Spleen (tissue), 11 donors: ENCODE measurements at regions not wholly inside any gene's neighbourhood (a gene's known extent, or its start where the extent isn't known, plus 50 kb on each side); places are given as distances from the start of the nearest gene placed in this dataset.

Experiments used
- DNase-seq: peaks from one replicate; pipeline ENCODE4 v3.0.0-alpha.2; 2020
- H3K27ac ChIP-seq, 8 donors: fragments of 200-600 bp; sonication (generic) in 7 of 8; 1 replicate in 4 of 8; 2 replicates in 4 of 8; pipeline versions ENCODE4 v1.5.0 to v1.8.0; 2016 to 2021; ENCODE audit warnings: inconsistent platforms in 4 of 8, mild to moderate bottlenecking in 4 of 8, moderate library complexity in 1 of 8
- H3K27me3 ChIP-seq, 7 donors: fragments of 200-600 bp; sonication (generic) in 6 of 7; replicated peaks in 1 of 7; 1 replicate in 4 of 7; 2 replicates in 3 of 7; pipeline versions ENCODE4 v1.5.0 to v1.8.0; 2016 to 2021; ENCODE audit warnings: inconsistent platforms in 3 of 7, mild to moderate bottlenecking in 1 of 7
- H3K36me3 ChIP-seq, 6 donors: fragments of 200-600 bp; sonication (generic) in 5 of 6; 1 replicate in 4 of 6; 2 replicates in 2 of 6; pipeline versions ENCODE4 v1.5.0 to v1.8.0; 2016 to 2021; ENCODE audit warnings: inconsistent platforms in 2 of 6
- H3K4me1 ChIP-seq, 6 donors: fragments of 200-600 bp; sonication (generic) in 5 of 6; 1 replicate in 3 of 6; 2 replicates in 3 of 6; pipeline versions ENCODE4 v1.5.0 to v1.8.0; 2016 to 2021; ENCODE audit warnings: inconsistent platforms in 3 of 6
- H3K4me3 ChIP-seq, 8 donors: fragments of 200-600 bp; sonication (generic) in 7 of 8; 1 replicate in 4 of 8; 2 replicates in 4 of 8; pipeline versions ENCODE4 v1.5.0 to v1.8.0; 2016 to 2021; ENCODE audit warnings: inconsistent platforms in 4 of 8, mild to moderate bottlenecking in 4 of 8, moderate library complexity in 2 of 8
- H3K9me3 ChIP-seq, 8 donors: fragments of 200-600 bp; sonication (generic) in 7 of 8; 1 replicate in 4 of 8; 2 replicates in 4 of 8; pipeline versions ENCODE4 v1.5.0 to v1.8.0; 2016 to 2021; ENCODE audit warnings: inconsistent platforms in 4 of 8
- POLR2A ChIP-seq, 3 donors: fragments of 450-650 bp; IDR thresholded peaks; one replicate each; pipeline ENCODE4 v1.5.1; 2017; ENCODE audit warnings: antibody characterized with exemption in 3 of 3, mild to moderate bottlenecking in 1 of 3
- POLR2AphosphoS5 ChIP-seq, 3 donors: sonication (generic); formaldehyde crosslinking; IDR thresholded peaks; one replicate each; pipeline ENCODE4 v1.5.1; 2017; ENCODE audit warnings: antibody characterized with exemption in 3 of 3
- WGBS, 5 donors: extraction: QIAGEN DNeasy Blood & Tissue Kit in 3 of 5; methylation state at CpG; one replicate each; pipeline versions ENCODE4 v1.1.5 to v1.1.7; 2013 to 2018; 5-methylcytosine and 5-hydroxymethylcytosine counted together
- intact Hi-C: fragments of 100-400 bp; cut with DNase I; formaldehyde crosslinking; loops from one replicate; pipeline ENCODE4 v1.15.0; 2023; ENCODE audit warnings: low total_unique reads
- TF ChIP-seq, protein P1 (sequence below), 11 experiments: fragments of 200-600 bp in 7 of 11; fragments of 450-650 bp in 4 of 11; sonication (generic) in 4 of 11; IDR thresholded peaks in 8 of 11; conservative IDR thresholded peaks in 3 of 11; 1 replicate in 7 of 11; 2 replicates in 4 of 11; pipeline versions ENCODE4 v1.4.0 to v1.8.0; 2016 to 2021; ENCODE audit warnings: antibody characterized with exemption in 11 of 11, inconsistent platforms in 4 of 11, mild to moderate bottlenecking in 1 of 11
- donor health status: healthy with polysubstance abuse.
- donor health status: DM: no; HTN: no; CAD: no; lungs with moderate emphysema.
- donor health status: DM: no; HTN: no; CAD: no.
- donor health status: Bipolar disorder and iron deficiency.
- donor health status: healthy.
- donor health status: DM: no; HTN: no; CAD: no.
- donor health status: DM: yes; HTN: yes; CAD: no.

DNA sequence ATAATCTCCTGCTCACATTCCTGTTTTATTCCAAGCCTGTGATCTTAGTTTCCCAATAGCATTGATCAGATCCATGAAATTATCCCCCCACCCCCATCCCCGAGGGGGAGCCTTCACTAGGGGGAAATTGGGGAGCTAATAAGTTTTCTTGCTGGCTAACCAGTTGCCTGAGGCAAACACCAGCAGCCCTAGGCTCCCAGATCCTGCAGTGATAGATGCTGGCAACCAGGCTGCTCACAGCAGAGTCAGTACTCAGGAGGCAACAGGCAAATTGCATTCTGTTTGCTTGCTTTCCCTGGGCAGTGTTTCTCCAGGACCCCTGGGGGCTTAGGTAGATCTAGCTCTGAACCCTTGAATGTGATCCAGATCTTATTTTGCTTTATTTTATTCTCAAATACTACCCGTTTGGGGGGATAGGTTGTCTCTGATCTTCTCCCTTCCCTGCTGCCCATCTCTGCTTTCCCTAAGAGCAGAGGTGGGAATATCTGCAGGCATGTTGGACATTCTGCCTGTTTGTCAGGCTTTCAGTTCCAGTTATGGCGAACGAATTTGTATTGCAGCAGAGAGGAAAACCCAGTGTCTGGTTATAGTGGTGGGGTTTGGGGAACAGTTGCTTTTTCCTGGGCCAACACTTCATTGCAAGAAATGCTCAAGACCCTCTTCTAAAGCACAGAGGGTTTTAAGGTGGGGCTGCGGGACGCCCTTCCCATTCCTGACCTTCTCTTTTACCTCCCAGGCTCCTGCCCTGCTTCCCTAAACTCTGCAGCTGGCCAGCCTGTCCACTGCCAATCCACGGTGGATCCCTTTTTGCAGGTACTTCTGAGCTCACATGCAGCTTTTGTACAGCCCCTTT is 289.8 kb upstream of the PLXNA2 start:
- no peak for TF ChIP-seq POLR2AphosphoS5 (IDR thresholded peaks at IDR 0.05)
- TF ChIP-seq, protein P1, sequence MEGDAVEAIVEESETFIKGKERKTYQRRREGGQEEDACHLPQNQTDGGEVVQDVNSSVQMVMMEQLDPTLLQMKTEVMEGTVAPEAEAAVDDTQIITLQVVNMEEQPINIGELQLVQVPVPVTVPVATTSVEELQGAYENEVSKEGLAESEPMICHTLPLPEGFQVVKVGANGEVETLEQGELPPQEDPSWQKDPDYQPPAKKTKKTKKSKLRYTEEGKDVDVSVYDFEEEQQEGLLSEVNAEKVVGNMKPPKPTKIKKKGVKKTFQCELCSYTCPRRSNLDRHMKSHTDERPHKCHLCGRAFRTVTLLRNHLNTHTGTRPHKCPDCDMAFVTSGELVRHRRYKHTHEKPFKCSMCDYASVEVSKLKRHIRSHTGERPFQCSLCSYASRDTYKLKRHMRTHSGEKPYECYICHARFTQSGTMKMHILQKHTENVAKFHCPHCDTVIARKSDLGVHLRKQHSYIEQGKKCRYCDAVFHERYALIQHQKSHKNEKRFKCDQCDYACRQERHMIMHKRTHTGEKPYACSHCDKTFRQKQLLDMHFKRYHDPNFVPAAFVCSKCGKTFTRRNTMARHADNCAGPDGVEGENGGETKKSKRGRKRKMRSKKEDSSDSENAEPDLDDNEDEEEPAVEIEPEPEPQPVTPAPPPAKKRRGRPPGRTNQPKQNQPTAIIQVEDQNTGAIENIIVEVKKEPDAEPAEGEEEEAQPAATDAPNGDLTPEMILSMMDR (IDR thresholded peaks at IDR 0.05 in 8 of 11, conservative IDR thresholded peaks at IDR 0.05 in 3 of 11) = no peak
- TF ChIP-seq POLR2A (IDR thresholded peaks at IDR 0.05) = no peak
- intact Hi-C loops = no loop called here
- H3K4me3 ChIP-seq = no peak overlapping the region
- no peak for DNase-seq
- H3K9me3 ChIP-seq = no peaks in the 10 kb centered on the region
- H3K27me3 ChIP-seq = peaks cover 0 to 50% (median 0%) of the 10 kb centered on the region in 7 donors
- H3K36me3 ChIP-seq = no peaks in the 10 kb centered on the region
- H3K4me1 ChIP-seq = no peaks in the 10 kb centered on the region
- WGBS, 5 donors = 73 to 87% (median 80%) methylated on average over 7 of the region's 7 CpGs
- H3K27ac ChIP-seq = no peak overlapping the region

DNA sequence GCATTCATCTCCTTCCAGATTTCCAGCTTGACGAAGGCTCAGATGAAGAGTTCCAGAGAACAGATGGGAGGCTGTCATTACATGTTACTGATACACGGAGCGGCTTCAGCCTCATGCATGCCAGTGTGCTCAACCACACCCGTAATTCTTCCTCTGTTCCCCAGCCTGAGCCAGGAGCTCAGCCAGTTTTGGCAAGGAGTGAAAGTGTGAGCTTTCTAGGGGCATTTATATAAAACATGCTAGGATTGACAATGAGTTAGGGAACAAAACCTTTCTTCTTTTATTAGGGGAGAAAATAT is 290.4 kb upstream of the PLXNA2 start:
- no peaks in the 10 kb centered on the region for H3K36me3 ChIP-seq
- no peak for DNase-seq
- no peak overlapping the region for H3K27ac ChIP-seq
- no peaks in the 10 kb centered on the region for H3K4me1 ChIP-seq
- no peaks in the 10 kb centered on the region for H3K9me3 ChIP-seq
- no peak overlapping the region for H3K4me3 ChIP-seq
- 74 to 92% (median 82%) methylated on average over 4 of the region's 4 CpGs for WGBS, 5 donors
- TF ChIP-seq POLR2A (IDR thresholded peaks at IDR 0.05) = no peak
- TF ChIP-seq, protein P1 (IDR thresholded peaks at IDR 0.05 in 8 of 11, conservative IDR thresholded peaks at IDR 0.05 in 3 of 11) = no peak
- TF ChIP-seq POLR2AphosphoS5 (IDR thresholded peaks at IDR 0.05) = no peak
- peaks cover 0 to 44% (median 0%) of the 10 kb centered on the region in 7 donors for H3K27me3 ChIP-seq
- intact Hi-C loops = no loop called here

DNA sequence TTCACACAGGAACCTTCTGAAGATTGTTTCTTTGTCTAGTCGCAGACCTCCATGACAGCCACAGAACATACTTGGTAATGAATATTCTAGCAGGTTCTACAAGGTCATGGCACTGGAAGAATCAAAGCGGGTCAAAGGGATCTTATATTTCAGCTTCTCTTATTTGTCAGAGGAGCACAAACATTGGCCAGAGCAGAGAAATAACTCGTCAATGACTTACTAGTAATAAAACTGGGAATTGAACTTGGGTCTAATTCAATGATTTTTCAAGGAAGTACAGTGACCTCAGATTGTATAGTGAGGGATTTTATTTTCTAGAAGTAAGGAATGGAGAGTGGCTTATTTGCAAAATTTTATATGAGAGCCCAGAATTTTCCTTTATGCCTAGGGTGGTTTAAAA is 290.8 kb upstream of the PLXNA2 start:
- peaks cover 0 to 40% (median 0%) of the 10 kb centered on the region in 7 donors for H3K27me3 ChIP-seq
- H3K27ac ChIP-seq = no peak overlapping the region
- no peaks in the 10 kb centered on the region for H3K9me3 ChIP-seq
- WGBS, 5 donors = 84 to 90% (median 85%) methylated on average over 3 of the region's 3 CpGs
- H3K36me3 ChIP-seq = no peaks in the 10 kb centered on the region
- H3K4me1 ChIP-seq = no peaks in the 10 kb centered on the region
- intact Hi-C loops = no loop called here
- no peak for TF ChIP-seq POLR2A (IDR thresholded peaks at IDR 0.05)
- TF ChIP-seq, protein P1 (IDR thresholded peaks at IDR 0.05 in 8 of 11, conservative IDR thresholded peaks at IDR 0.05 in 3 of 11) = no peak
- no peak for DNase-seq
- no peak overlapping the region for H3K4me3 ChIP-seq

DNA sequence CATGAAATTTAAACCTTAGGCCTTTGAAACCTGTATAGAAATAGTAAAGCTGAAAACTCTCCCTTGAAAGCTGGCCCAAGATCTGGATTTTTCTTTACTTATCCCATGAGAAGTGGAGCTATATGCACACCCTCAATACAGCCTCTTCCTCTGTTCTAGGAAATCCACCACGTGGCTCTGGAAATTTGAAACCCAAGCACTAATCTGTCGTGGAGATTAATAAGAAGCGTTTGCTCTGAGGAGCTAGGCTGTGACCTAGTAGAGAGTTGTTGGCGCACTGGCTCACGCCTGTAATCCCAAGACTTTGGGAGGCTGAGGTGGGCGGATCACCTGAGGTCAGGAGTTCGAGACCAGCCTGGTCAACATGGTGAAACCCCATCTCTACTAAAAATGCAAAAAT is 291.3 kb upstream of the PLXNA2 start:
- no peak for DNase-seq

More for the DNA sequence above, 291.3 kb upstream of the PLXNA2 start:
- Histone ChIP-seq H3K4me1 (no peaks in the 10 kb centered on the region), H3K9me3 (no peaks in the 10 kb centered on the region), H3K27me3 (peaks cover 0 to 36% (median 0%) of the 10 kb centered on the region in 7 donors), H3K4me3 (no peak overlapping the region), H3K27ac (no peak overlapping the region), H3K36me3 (no peaks in the 10 kb centered on the region)
- intact Hi-C loops = no loop called here
- 58 to 77% (median 72%) methylated on average over 7 of the region's 7 CpGs for WGBS, 5 donors
- TF ChIP-seq, protein P1 (IDR thresholded peaks at IDR 0.05 in 8 of 11, conservative IDR thresholded peaks at IDR 0.05 in 3 of 11) = no peak
- TF ChIP-seq POLR2AphosphoS5 (IDR thresholded peaks at IDR 0.05) = no peak
